Urothelium cell line (cell line): ENCODE measurements at regions not wholly inside any gene's neighbourhood (a gene's known extent, or its start where the extent isn't known, plus 50 kb on each side); places are given as distances from the start of the nearest gene placed in this dataset.

ENCODE experiments used
- DNase-seq: peaks from one replicate; pipeline ENCODE4 v3.0.0; 2011; ENCODE audit warnings: low spot score, mixed read lengths
- FAIRE-seq: peaks from 2 replicates; lab custom pipeline; 2011; peaks lifted over from hg19 to GRCh38; lab: Jason Lieb, UNC

DNA sequence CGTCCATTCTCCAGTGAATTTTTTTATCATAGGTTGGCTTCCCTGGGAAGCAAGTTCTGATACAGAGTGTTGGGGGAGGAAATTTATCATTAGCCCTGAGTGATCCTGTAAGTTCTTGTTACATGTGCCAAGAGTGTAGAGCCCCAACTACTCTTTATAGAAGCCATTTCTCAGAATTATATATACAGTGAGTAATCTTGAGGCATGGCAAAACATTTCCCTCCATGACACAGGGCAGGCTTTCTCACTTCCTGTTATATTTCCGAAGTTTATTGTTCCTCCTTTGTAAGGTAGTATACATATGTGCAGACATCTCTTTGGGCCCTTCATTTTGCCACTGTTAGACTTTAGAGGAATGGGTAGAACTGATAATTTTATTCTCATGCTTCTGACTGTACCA is 484.7 kb upstream of the NRXN1 start:
- DNase-seq (no peak), FAIRE-seq (no peak)

GRCh38 chr2:51511002-51511401 is 479.1 kb upstream of the NRXN1 start:
- DNase-seq (no peak), FAIRE-seq (no peak)

- DNase-seq (no peak), FAIRE-seq (no peak)
Observed at GRCh38 chr2:51510303-51510702, 478.4 kb upstream of the NRXN1 start.

- FAIRE-seq (no peak), DNase-seq (no peak)
Observed at GRCh38 chr2:51505533-51505932, 473.6 kb upstream of the NRXN1 start.

- no peak for DNase-seq
- no peak for FAIRE-seq
Observed at GRCh38 chr2:51490576-51491234, 458.8 kb upstream of the NRXN1 start.

GRCh38 chr2:51484605-51485004 is 452.7 kb upstream of the NRXN1 start:
- FAIRE-seq (no peak), DNase-seq (no peak)

- no peak for FAIRE-seq
Observed at GRCh38 chr2:51483720-51484119, 451.8 kb upstream of the NRXN1 start.

DNA sequence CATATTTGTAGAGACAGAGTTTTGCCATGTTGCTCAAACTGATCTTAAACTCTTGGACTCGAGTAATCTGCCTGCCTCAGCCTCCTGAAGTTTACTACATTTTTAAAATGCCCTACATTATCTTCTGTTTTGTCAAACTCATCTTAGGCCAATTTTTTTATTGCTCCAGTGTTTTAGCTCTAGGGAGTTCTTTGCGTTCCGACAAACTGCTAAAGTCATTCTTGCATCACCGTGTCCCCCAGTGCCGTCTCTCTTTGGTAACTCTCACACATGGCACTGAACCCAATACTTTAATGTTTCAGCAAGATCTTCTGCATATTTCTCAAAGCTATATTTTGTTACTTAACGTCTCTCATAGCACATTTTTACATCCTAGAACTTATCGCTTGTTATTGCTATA is 440.9 kb upstream of the NRXN1 start:
- DNase-seq (no peak), FAIRE-seq (no peak)

More at GRCh38 chr2:51483720-51484119, 451.8 kb upstream of the NRXN1 start:
- no peak for DNase-seq

- no peak for DNase-seq
- no peak for FAIRE-seq
Observed at GRCh38 chr2:51472300-51472699, 440.4 kb upstream of the NRXN1 start.

DNA sequence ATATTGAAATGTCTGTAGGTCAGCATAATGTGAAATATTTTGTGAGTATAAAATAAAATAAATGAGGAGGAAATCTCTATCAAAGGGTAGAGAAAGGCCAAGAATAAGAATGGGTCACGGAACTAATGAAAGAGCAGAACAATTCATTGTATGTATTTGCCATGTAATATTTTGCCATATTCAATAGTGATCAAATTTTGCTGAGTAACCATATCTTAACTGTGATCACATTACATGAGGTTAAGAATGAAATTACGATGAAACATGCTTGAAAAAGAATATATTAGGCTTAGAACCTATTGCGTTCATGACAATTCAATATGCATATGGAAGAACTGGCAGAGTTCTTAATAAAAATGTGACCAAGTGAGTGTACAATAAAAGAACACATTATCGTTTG is 437.2 kb upstream of the NRXN1 start:
- no peak for DNase-seq
- FAIRE-seq: no peak

DNA sequence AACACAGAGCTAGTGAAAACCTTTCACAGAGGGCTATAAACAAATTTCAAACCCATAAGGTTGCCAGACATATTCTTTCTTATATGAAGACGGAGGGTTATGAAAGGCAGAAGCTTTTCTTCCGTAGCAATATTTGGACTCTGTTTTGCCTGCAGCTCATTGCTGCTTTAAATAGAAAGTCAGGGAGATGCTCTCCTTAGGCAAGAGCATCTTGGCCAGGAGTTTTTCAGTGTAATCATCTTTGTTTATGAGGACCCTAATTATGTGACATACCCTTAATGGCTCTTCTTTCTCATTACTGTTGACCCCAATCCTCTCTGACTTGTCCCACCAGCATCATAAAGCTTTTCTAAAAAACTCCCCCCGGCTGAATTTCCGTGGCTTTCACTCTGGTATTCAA is 433.4 kb upstream of the NRXN1 start:
- FAIRE-seq (no peak), DNase-seq (no peak)

GRCh38 chr2:51454177-51454576 is 422.2 kb upstream of the NRXN1 start:
- no peak for FAIRE-seq

DNA sequence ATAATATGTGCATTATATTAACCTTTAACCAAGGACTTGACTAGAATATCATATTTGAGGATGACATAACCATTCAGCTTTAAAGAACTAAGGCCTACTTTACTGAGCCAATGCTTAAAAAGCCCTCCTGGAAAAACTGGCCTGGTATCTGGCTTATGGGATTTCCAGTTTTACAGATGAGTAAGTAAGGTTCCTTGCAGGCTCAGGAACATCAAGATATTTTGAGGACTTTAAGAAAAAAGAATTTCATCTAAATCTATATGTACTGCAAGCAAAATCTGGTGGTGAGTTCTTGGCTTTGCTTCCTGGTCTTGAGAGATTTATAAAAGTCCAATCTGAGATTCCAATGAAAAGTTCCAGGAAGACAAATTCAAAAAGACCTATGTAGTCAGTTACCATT is 417.0 kb upstream of the NRXN1 start:
- FAIRE-seq (no peak), DNase-seq (no peak)

More at GRCh38 chr2:51454177-51454576, 422.2 kb upstream of the NRXN1 start:
- DNase-seq: no peak

- FAIRE-seq (no peak), DNase-seq (no peak)
Observed at GRCh38 chr2:51441786-51442185, 409.9 kb upstream of the NRXN1 start.

DNA sequence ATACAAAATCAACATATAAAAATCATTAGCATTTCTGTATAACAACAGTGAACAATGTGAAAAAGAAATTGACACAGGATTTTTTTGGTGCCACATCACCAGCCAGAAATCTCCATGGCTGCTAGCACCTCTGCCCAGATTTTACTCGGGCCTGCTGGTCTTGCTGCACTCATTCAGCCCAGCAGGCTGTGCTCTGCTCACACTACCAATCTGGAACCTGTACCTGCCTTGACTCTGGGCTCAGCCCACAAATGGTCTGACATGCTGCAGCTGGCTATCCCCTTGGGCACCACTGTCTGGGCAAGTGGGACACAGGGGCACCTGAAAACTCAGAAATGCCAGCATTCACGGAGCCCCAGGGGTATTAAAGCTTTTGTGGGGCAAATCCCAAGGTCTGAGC is 392.5 kb upstream of the NRXN1 start:
- FAIRE-seq: no peak
- no peak for DNase-seq

GRCh38 chr2:51420511-51420910 is 388.6 kb upstream of the NRXN1 start:
- DNase-seq: no peak
- no peak for FAIRE-seq

DNA sequence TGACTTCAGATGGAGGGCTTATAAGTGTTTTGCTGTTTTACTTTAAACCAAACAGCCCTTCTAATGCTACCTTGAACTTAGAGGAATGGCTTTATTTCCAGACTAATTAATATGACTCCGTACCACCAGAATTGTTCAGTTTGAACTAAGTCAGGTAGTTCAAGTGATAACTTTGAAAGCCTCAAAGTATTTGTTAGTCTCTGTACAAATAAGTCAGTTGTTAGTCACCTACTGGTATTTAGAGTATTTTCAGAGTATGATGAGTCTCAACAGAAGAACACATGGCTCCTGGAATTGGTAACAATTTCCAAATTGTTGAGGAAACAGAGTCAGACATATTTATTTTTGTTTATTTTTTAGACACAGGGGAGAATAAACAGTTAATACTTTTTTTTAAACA is 381.8 kb upstream of the NRXN1 start:
- FAIRE-seq: no peak

GRCh38 chr2:51410331-51410730 is 378.4 kb upstream of the NRXN1 start:
- DNase-seq (no peak), FAIRE-seq (no peak)

More for the DNA sequence above, 381.8 kb upstream of the NRXN1 start:
- no peak for DNase-seq

- DNase-seq: no peak
Observed at GRCh38 chr2:51409920-51410319, 378.0 kb upstream of the NRXN1 start.

GRCh38 chr2:51404226-51404625 is 372.3 kb upstream of the NRXN1 start:
- FAIRE-seq: no peak
- DNase-seq: no peak

More at GRCh38 chr2:51409920-51410319, 378.0 kb upstream of the NRXN1 start:
- no peak for FAIRE-seq

- FAIRE-seq (no peak), DNase-seq (no peak)
Observed at GRCh38 chr2:51401546-51401945, 369.6 kb upstream of the NRXN1 start.

- DNase-seq: no peak
- FAIRE-seq: no peak
Observed at GRCh38 chr2:51387235-51387634, 355.3 kb upstream of the NRXN1 start.

GRCh38 chr2:51379997-51380396 is 348.1 kb upstream of the NRXN1 start:
- no peak for DNase-seq
- FAIRE-seq: no peak
